GM18499 (cell line): ENCODE measurements at regions not wholly inside any gene's neighbourhood (a gene's known extent, or its start where the extent isn't known, plus 50 kb on each side); places are given as distances from the start of the nearest gene placed in this dataset.
"Not testable (repeated sequence)": the region's sequence is repeated elsewhere in the genome, so short reads cannot be mapped to it uniquely, and the experiment has no call there.

Experiments
- ATAC-seq: cut with Tn5 transposase; IDR thresholded peaks from one replicate; pipeline ENCODE4 v1.9.1; 2021; ENCODE audit warnings: moderate number of reproducible peaks; ENCODE audit not compliant: insufficient read depth, unreplicated experiment

DNA sequence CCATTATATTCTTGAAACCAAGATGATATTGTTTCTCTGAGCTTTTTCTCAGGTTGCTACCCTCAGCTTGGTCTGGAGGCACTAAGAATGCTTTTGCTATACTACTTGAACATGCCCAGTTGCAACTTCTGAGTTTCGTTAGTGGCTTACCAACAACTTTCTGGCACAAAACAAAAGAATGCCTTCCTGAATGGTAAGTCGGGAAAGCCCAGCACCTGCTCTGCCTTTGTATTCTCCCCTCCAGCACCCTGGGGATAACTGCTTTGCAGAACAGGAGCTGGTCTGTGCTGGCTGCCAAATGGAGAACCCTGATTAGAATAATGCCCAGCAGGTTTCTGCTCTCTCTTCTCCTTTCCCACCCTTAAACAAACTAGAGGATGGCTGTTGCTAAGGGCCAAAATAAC, 149.3 kb downstream of the TGFB2 start:
- ATAC-seq = no peak

- ATAC-seq = no peak
Observed at GRCh38 chr1:218495931-218496330, 150.8 kb downstream of the TGFB2 start.

DNA sequence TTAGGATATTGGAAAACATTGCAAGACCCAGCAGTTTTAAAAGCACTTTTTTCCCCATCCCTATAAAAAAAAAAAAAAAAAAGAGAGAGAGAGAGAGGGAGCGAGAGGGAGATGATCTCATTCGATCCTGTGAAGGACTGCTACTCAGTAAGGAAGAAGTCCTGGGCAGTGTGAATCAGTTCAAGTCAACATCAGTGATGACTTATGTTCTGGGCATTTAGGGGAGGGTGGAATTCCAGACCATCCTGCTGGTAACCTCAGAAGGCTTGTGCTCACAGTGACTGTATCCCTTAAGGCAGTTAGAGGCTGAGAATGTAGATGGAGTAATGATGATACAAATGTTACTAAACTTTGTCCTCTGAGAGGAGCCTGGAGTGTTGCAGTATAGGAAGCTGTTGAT, 151.4 kb downstream of the TGFB2 start:
- ATAC-seq = no peak

GRCh38 chr1:218498056-218498938, 153.2 kb downstream of the TGFB2 start:
- ATAC-seq = no peak

GRCh38 chr1:218499011-218499691, 154.0 kb downstream of the TGFB2 start:
- ATAC-seq = no peak

DNA sequence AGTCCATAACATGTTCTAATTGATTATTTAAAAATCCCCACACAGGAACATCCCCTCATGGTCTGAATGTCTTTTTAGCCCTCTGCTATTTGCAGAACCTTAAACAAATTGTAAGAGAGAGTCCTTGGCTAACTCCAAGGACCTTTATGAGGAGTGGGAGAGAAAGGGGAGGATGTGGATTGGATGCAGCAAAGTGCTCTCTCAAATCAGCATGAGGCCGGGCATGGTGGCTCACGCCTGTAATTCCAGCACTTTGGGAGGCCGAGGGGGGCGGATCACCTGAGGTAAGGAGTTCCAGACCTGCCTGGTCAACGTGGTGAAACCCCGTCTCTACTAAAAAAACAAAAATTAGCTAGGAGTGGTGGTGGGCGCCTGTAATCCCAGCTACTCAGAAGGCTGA, 154.8 kb downstream of the TGFB2 start:
- ATAC-seq = no peak

DNA sequence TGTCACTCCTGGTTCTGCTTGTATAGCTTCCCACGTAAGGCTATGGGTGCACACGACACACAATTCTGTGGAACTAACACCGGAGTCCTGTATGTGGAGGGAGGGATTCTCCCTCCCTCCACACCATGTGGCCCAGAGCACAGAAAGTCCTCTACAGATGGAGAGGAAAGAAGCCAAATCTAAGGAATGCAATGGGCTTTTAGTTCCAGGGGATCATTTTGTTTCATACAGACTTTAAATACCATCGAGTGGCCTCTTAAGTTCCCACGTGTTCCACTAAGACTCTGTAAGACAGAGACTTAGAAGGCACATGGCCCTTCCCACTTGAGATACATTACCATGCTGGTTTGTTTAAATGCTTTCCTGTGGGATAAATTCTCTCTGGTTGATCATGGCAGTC, 156.0 kb downstream of the TGFB2 start:
- ATAC-seq = no peak

DNA sequence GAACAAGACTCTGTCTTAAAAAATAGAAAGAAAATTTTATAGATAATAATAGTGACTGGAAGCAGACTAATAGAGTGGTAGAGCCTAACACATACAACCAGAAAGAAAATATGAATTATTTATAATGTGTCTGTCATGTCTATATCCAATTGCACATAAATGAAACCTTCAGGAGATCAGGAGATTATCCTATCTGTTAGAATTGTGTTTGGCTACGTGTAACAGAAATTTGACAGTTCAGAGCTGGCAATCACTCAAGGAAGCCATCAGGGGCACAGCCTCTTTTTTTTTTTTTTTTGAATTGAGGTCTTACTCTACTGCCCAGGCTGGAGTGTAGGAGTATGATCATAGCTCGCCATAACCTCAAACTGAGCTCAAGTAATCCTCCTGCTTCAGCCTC, 157.2 kb downstream of the TGFB2 start:
- no peak for ATAC-seq

- ATAC-seq = no peak
Observed at GRCh38 chr1:218503102-218503501, 158.0 kb downstream of the TGFB2 start.

- no peak for ATAC-seq
Observed at GRCh38 chr1:218507355-218508002, 162.3 kb downstream of the TGFB2 start.

DNA sequence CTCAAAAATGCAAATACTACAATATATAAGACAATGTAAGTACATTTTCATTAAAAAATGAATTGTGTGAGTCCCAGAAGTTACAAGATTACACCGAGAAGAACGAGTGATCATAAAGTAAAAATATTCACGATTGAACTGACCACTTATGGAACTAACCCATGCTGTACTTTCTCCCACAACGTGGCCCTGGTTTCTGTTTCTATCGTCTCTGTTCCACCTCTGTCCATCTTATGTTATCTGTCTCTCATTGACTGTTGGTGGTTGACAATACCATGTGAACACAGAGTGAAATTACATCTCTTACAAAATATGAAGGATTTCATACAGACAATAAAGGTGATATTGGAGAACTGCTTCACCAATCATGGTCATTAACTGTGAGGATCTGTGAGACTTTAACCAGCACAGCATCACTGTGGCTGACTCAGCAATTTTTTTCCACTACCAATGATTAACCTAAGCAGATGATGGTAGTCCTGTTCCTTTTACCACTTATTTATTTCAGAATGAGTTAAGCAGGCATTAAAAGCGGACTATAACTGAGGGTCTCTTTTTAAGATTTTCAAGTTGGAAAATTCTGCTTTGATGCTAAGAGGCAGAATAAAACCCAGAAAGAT, 165.1 kb downstream of the TGFB2 start:
- no peak for ATAC-seq

DNA sequence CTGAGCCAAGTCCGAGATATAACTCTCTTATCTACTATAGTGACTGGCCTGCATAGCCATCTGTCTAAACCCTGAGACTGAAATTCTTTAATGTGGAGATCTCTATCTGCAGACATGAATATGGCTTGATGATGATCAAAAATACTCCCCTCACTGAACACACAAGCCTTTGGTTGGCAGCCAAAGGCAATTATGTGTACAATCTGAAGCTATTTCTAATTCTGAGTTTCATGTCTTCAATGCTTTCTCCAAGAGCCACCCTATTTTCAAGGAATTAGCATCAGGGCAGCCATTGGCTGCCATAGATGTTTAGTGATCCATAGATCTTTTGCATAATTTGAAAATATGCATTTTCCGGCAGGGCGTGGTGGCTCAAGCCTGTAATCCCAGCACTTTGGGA, 168.2 kb downstream of the TGFB2 start:
- ATAC-seq = no peak

GRCh38 chr1:218514689-218515088, 169.6 kb downstream of the TGFB2 start:
- ATAC-seq = no peak

DNA sequence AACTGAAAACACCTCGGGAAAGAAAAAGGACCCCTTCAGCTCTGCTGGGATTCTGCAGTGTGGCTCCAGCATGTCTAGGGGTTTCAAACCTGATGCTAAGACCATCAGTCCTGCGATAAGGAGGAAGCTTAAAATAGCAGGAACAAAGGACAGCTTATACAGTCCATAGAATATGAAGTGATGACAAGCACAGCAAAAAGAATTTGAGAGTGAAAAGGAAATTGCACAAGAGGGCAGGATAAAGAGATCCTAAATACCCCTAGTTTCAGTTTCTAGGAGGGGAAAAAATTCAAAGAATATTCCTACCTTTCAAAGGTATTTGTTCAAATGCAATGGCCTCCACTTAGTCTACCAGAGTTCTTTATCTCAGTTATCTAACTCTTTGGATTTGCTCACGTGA, 171.4 kb downstream of the TGFB2 start:
- ATAC-seq = no peak

DNA sequence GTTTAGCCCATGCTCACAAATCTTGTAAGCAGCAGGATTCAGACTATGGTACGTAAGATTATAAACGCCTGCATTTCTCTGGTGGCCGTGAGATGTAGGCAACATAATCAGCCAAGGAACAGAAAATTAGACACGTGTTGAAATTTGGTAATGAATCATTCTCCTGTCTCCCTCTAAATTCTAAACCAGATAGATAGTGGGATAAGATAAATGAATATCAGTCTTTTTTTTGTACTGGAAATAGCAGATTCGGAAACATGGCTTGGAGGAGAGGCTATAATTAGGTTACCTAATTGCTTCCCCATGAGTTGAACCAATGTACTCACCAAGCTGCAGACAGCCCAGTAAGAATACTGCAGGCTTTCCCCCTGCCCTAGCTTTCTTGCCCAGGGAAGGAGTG, 172.3 kb downstream of the TGFB2 start:
- ATAC-seq = no peak

DNA sequence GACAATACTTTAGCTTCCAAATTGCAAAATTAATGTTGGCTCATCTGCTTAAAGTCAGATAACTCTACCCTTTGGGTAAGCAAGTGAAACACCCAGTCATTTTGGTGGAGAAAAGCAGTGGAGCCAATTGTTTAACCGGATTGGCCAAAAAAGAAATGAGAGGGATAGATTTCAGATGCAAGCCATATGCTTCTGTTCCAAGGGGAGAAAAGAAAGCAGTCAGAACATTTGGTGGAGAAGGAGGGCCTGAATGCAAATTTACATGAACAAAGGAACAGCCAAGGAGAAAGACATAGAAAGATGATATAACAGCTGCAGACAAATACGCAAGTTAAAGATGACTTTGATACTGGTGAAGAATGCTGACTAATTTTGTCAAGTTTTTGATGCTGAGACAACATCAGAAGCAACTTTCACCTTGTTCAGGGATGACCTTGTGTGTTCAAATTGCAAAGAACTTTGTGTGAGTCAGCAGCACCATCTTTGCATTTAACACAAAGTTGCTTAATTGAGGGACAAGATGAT, 173.1 kb downstream of the TGFB2 start:
- no peak for ATAC-seq

GRCh38 chr1:218520646-218521045, 175.5 kb downstream of the TGFB2 start:
- ATAC-seq = not testable (repeated sequence)

GRCh38 chr1:218521414-218522169, 176.5 kb downstream of the TGFB2 start:
- no peak for ATAC-seq

DNA sequence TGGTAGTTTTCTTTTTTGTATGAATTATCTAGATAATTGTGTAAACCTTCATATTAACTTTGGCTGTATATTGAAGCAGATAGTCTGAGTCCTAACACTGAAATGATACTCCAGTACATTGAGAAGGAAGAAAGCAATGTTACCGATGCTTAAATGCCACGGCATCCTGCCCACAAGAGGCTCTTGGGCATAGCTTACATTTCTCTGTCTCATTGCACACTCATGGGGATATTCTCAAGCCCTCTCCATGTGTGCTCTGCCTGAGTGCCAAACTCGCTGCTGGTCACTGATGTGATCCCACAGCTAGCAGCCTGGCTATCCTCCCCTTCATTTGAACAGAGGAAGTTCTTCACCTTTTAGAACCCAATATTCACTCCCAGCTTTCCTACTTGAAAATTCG, 179.4 kb downstream of the TGFB2 start:
- ATAC-seq = no peak

GRCh38 chr1:218525031-218525430, 179.9 kb downstream of the TGFB2 start:
- no peak for ATAC-seq
